Gastrocnemius medialis (tissue), 4 donors: ENCODE measurements at regions not wholly inside any gene's neighbourhood (a gene's known extent, or its start where the extent isn't known, plus 50 kb on each side); places are given as distances from the start of the nearest gene placed in this dataset.

Experiments
- ATAC-seq, 2 donors: fragments of 150-250 bp; one replicate each; pipeline ENCODE4 v1.9.1; 2016
- DNase-seq, 2 donors: peaks; one replicate each; pipeline ENCODE4 v3.0.0-alpha.2; 2019
- H3K27ac ChIP-seq, 4 donors: fragments of 200-600 bp; sonication (generic); 1 replicate in 1 of 4; 2 replicates in 3 of 4; pipeline ENCODE4 v1.5.1; 2016 to 2018; ENCODE audit warnings: mild to moderate bottlenecking in 2 of 4, moderate library complexity in 1 of 4
- H3K27me3 ChIP-seq, 3 donors: fragments of 200-600 bp; sonication (generic) in 2 of 3; 1 replicate in 1 of 3; 2 replicates in 2 of 3; pipeline versions ENCODE4 v1.5.1 to v1.6.0; 2016 to 2019; ENCODE audit warnings: mild to moderate bottlenecking in 1 of 3, moderate library complexity in 1 of 3
- H3K36me3 ChIP-seq, 2 donors: fragments of 200-600 bp; sonication (generic) in 1 of 2; one replicate each; pipeline ENCODE4 v1.5.1; 2017 to 2018
- H3K4me1 ChIP-seq, 2 donors: fragments of 200-600 bp; sonication (generic) in 1 of 2; one replicate each; pipeline ENCODE4 v1.5.1; 2016 to 2017; ENCODE audit warnings: mild to moderate bottlenecking in 2 of 2
- H3K4me3 ChIP-seq, 4 donors: fragments of 200-600 bp; sonication (generic) in 3 of 4; 1 replicate in 1 of 4; 2 replicates in 3 of 4; pipeline ENCODE4 v1.5.1; 2016 to 2019; ENCODE audit warnings: mild to moderate bottlenecking in 2 of 4
- H3K9me3 ChIP-seq, 3 donors: fragments of 200-600 bp; sonication (generic) in 2 of 3; 1 replicate in 1 of 3; 2 replicates in 2 of 3; pipeline ENCODE4 v1.5.1; 2016 to 2019
- CTCF ChIP-seq, 5 experiments: fragments of 450-650 bp in 3 of 5; fragments of 200-600 bp in 2 of 5; sonication (generic) in 2 of 5; IDR thresholded peaks in 4 of 5; conservative IDR thresholded peaks in 1 of 5; 1 replicate in 4 of 5; 2 replicates in 1 of 5; pipeline ENCODE4 v1.5.1; 2016 to 2019; ENCODE audit warnings: antibody characterized with exemption in 5 of 5, mild to moderate bottlenecking in 3 of 5, moderate library complexity in 3 of 5
- POLR2A ChIP-seq, 2 donors: fragments of 450-650 bp; IDR thresholded peaks; one replicate each; pipeline ENCODE4 v1.6.1; 2017; ENCODE audit warnings: antibody characterized with exemption in 2 of 2, mild to moderate bottlenecking in 2 of 2, moderate library complexity in 2 of 2
- in situ Hi-C, 4 donors: fragments of 200-750 bp; cut with MboI; loops; one replicate each; pipeline versions ENCODE4 v1.15.0 to v1.8.0; 2017; ENCODE audit warnings: low sequenced_read_pairs in 4 of 4
- intact Hi-C: fragments of 100-400 bp; cut with DNase I; formaldehyde crosslinking; loops from one replicate; pipeline ENCODE4 v1.15.1; 2023; ENCODE audit warnings: low total_unique reads

GRCh38 chr3:124486324-124486723 lies 243.9 kb upstream of the UMPS start:
- Histone ChIP-seq H3K27ac (no peak overlapping the region), H3K4me3 (no peak overlapping the region), H3K36me3 (peaks cover 0 to 5% of the 10 kb centered on the region in 2 donors), H3K27me3 (no peaks in the 10 kb centered on the region), H3K9me3 (no peaks in the 10 kb centered on the region), H3K4me1 (no peaks in the 10 kb centered on the region)
- TF ChIP-seq POLR2A (IDR thresholded peaks at IDR 0.05) (no peak), CTCF (IDR thresholded peaks at IDR 0.05 in 4 of 5, conservative IDR thresholded peaks at IDR 0.05 in 1 of 5) (no peak)
- in situ Hi-C loops: no loop called here
- intact Hi-C loops: no loop called here
- DNase-seq (no peak), ATAC-seq (no peak)

GRCh38 chr3:124489506-124489905 lies 240.7 kb upstream of the UMPS start:
- in situ Hi-C loops: no loop called here
- intact Hi-C loops: no loop called here

GRCh38 chr3:124491098-124491497 lies 239.2 kb upstream of the UMPS start:
- no peaks in the 10 kb centered on the region for H3K4me1 ChIP-seq
- no peaks in the 10 kb centered on the region for H3K36me3 ChIP-seq
- H3K27me3 ChIP-seq: no peaks in the 10 kb centered on the region
- DNase-seq (no peak), ATAC-seq (no peak)
- intact Hi-C loops (no loop called here), in situ Hi-C loops (no loop called here)
- no peak for TF ChIP-seq CTCF (IDR thresholded peaks at IDR 0.05 in 4 of 5, conservative IDR thresholded peaks at IDR 0.05 in 1 of 5)
- no peak for TF ChIP-seq POLR2A (IDR thresholded peaks at IDR 0.05)
- H3K4me3 ChIP-seq: no peak overlapping the region
- no peaks in the 10 kb centered on the region for H3K9me3 ChIP-seq
- no peak overlapping the region for H3K27ac ChIP-seq

More at GRCh38 chr3:124489506-124489905, 240.7 kb upstream of the UMPS start:
- no peak for TF ChIP-seq CTCF (IDR thresholded peaks at IDR 0.05 in 4 of 5, conservative IDR thresholded peaks at IDR 0.05 in 1 of 5)
- no peak for TF ChIP-seq POLR2A (IDR thresholded peaks at IDR 0.05)
- Histone ChIP-seq H3K9me3 (no peaks in the 10 kb centered on the region), H3K27ac (no peak overlapping the region), H3K27me3 (no peaks in the 10 kb centered on the region), H3K36me3 (no peaks in the 10 kb centered on the region), H3K4me1 (no peaks in the 10 kb centered on the region), H3K4me3 (no peak overlapping the region)
- no peak for DNase-seq
- ATAC-seq: no peak

- ATAC-seq (no peak), DNase-seq (no peak)
- Histone ChIP-seq H3K36me3 (no peaks in the 10 kb centered on the region), H3K27me3 (no peaks in the 10 kb centered on the region), H3K27ac (no peak overlapping the region), H3K9me3 (no peaks in the 10 kb centered on the region), H3K4me3 (no peak overlapping the region), H3K4me1 (no peaks in the 10 kb centered on the region)
- intact Hi-C loops (loop anchor here (2.0 kb wide), 1 partner anchor 67 kb away; no protein-coding TSS in a partner anchor), in situ Hi-C loops (no loop called here)
- TF ChIP-seq CTCF (IDR thresholded peaks at IDR 0.05 in 4 of 5, conservative IDR thresholded peaks at IDR 0.05 in 1 of 5) (no peak), POLR2A (IDR thresholded peaks at IDR 0.05) (no peak)
These were observed 238.4 kb upstream of the UMPS start for GRCh38 chr3:124491875-124492274.

GRCh38 chr3:124492824-124493223 lies 237.4 kb upstream of the UMPS start:
- in situ Hi-C loops: no loop called here
- intact Hi-C loops: loop anchor here (2.0 kb wide), 1 partner anchor 66 kb away; no protein-coding TSS in a partner anchor
- Histone ChIP-seq H3K36me3 (no peaks in the 10 kb centered on the region), H3K4me1 (no peaks in the 10 kb centered on the region), H3K27me3 (no peaks in the 10 kb centered on the region), H3K27ac (no peak overlapping the region), H3K4me3 (no peak overlapping the region), H3K9me3 (no peaks in the 10 kb centered on the region)
- peak; percentile 65 to 78 for ATAC-seq
- TF ChIP-seq POLR2A (IDR thresholded peaks at IDR 0.05): no peak
- peak in 2 of 5 experiments; percentile 20 to 43 for TF ChIP-seq CTCF (IDR thresholded peaks at IDR 0.05 in 4 of 5, conservative IDR thresholded peaks at IDR 0.05 in 1 of 5)
- DNase-seq: peak in 1 of 2 donors; percentile 21
